ENCODE measurements at regions not wholly inside any gene's neighbourhood (a gene's known extent, or its start where the extent isn't known, plus 50 kb on each side); places are given as distances from the start of the nearest gene placed in this dataset.

DNA sequence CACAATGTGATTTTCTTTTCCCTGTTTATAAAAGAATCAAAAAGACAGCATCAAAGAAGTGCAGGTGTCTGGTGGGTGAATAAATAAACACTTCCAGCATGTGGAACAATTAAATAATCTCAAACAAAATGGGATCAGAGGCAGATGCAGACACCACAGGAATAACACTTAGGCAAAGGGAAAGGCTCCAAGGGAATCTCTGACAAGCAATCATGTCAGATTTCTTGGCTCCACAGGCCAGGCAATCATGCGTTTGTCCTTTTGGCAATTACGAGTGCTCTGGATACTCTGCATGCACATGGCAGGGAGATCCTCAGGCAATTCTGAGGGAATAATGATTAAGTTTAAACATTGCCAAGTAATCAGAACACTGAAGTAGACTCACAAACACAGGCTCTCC, 403.5 kb upstream of the LUZP2 start:
- no peak overlapping the region for H3K4me3 Mint-ChIP-seq (ENCODE audit: unreplicated experiment)
- TF ChIP-seq, protein P1, sequence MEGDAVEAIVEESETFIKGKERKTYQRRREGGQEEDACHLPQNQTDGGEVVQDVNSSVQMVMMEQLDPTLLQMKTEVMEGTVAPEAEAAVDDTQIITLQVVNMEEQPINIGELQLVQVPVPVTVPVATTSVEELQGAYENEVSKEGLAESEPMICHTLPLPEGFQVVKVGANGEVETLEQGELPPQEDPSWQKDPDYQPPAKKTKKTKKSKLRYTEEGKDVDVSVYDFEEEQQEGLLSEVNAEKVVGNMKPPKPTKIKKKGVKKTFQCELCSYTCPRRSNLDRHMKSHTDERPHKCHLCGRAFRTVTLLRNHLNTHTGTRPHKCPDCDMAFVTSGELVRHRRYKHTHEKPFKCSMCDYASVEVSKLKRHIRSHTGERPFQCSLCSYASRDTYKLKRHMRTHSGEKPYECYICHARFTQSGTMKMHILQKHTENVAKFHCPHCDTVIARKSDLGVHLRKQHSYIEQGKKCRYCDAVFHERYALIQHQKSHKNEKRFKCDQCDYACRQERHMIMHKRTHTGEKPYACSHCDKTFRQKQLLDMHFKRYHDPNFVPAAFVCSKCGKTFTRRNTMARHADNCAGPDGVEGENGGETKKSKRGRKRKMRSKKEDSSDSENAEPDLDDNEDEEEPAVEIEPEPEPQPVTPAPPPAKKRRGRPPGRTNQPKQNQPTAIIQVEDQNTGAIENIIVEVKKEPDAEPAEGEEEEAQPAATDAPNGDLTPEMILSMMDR (IDR thresholded peaks at IDR 0.05; ENCODE audit: insufficient read depth, low read depth, low read length), result no peak
- TF ChIP-seq EZH2 (IDR thresholded peaks at IDR 0.05; ENCODE audit: insufficient read depth, low read length), result no peak
- Histone ChIP-seq H3K27me3 (ENCODE audit: insufficient read depth, low read length) (no peaks in the 10 kb centered on the region), H3K4me1 (ENCODE audit: insufficient read depth, low read length) (no peaks in the 10 kb centered on the region), H3K9me3 (ENCODE audit: insufficient read depth, low read depth, low read length) (no peaks in the 10 kb centered on the region), H3K4me3 (ENCODE audit: insufficient read depth, low read depth, low read length) (no peak overlapping the region), H3K36me3 (ENCODE audit: insufficient read depth, low read length) (no peaks in the 10 kb centered on the region), H3K79me2 (ENCODE audit: insufficient read depth, low read length) (no peaks in the 10 kb centered on the region), H3K27ac (ENCODE audit: low read depth, low read length) (no peak overlapping the region), H2AFZ (ENCODE audit: low read depth, low read length) (no peak overlapping the region), H4K20me1 (ENCODE audit: insufficient read depth, low read length) (no peaks in the 10 kb centered on the region), H3K4me2 (ENCODE audit: low read length) (no peak overlapping the region), H3K9ac (ENCODE audit: low read length) (no peak overlapping the region)
- no peak for DNase-seq (ENCODE audit: low read depth)
- no peaks in the 10 kb centered on the region for H3K36me3 Mint-ChIP-seq (ENCODE audit: low read depth, unreplicated experiment)
- no peaks in the 10 kb centered on the region for H3K4me1 Mint-ChIP-seq (ENCODE audit: low read depth, unreplicated experiment)
- no peaks in the 10 kb centered on the region for H3K9me3 Mint-ChIP-seq (ENCODE audit: unreplicated experiment)
- H3K27ac Mint-ChIP-seq (ENCODE audit: unreplicated experiment), result no peak overlapping the region
- no peaks in the 10 kb centered on the region for H3K27me3 Mint-ChIP-seq (ENCODE audit: low read depth, unreplicated experiment)
- FAIRE-seq, result no peak

GRCh38 chr11:24108609-24109008, 388.2 kb upstream of the LUZP2 start:
- Histone ChIP-seq H3K27me3 (ENCODE audit: insufficient read depth, low read length) (no peaks in the 10 kb centered on the region), H3K36me3 (ENCODE audit: insufficient read depth, low read length) (no peaks in the 10 kb centered on the region), H3K79me2 (ENCODE audit: insufficient read depth, low read length) (no peaks in the 10 kb centered on the region), H3K4me3 (ENCODE audit: insufficient read depth, low read depth, low read length) (no peak overlapping the region), H3K4me2 (ENCODE audit: low read length) (no peak overlapping the region), H4K20me1 (ENCODE audit: insufficient read depth, low read length) (no peaks in the 10 kb centered on the region), H3K27ac (ENCODE audit: low read depth, low read length) (no peak overlapping the region), H3K9me3 (ENCODE audit: insufficient read depth, low read depth, low read length) (peaks cover 4% of the 10 kb centered on the region), H3K4me1 (ENCODE audit: insufficient read depth, low read length) (no peaks in the 10 kb centered on the region), H2AFZ (ENCODE audit: low read depth, low read length) (no peak overlapping the region), H3K9ac (ENCODE audit: low read length) (no peak overlapping the region)
- H3K4me3 Mint-ChIP-seq (ENCODE audit: unreplicated experiment), result no peak overlapping the region
- no peaks in the 10 kb centered on the region for H3K4me1 Mint-ChIP-seq (ENCODE audit: low read depth, unreplicated experiment)
- no peaks in the 10 kb centered on the region for H3K27me3 Mint-ChIP-seq (ENCODE audit: low read depth, unreplicated experiment)
- no peaks in the 10 kb centered on the region for H3K36me3 Mint-ChIP-seq (ENCODE audit: low read depth, unreplicated experiment)
- FAIRE-seq, result no peak
- peaks cover 16% of the 10 kb centered on the region for H3K9me3 Mint-ChIP-seq (ENCODE audit: unreplicated experiment)
- H3K27ac Mint-ChIP-seq (ENCODE audit: unreplicated experiment), result no peak overlapping the region
- DNase-seq (ENCODE audit: low read depth), result peak; percentile 2
- TF ChIP-seq, protein P1 (IDR thresholded peaks at IDR 0.05; ENCODE audit: insufficient read depth, low read depth, low read length), result no peak
- TF ChIP-seq EZH2 (IDR thresholded peaks at IDR 0.05; ENCODE audit: insufficient read depth, low read length), result no peak

DNA sequence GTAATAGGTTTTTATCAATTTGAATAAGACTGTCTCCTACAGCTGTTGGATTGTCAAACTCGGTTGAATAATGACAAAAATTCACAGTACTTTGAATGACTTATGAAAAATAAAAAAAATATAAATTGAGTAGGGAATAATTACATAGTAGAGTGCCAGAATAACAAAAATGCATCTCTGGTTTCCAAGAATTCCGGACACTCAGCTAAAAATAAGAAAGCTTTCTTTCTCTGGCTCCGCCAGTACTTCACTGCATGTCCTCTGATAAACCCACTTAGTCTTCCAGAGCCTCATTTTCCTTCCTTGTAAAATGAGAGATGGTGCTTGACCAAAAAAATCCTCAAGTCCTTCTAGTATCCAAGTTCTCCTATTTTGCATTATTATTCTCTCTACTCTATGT, 374.6 kb upstream of the LUZP2 start:
- Histone ChIP-seq H3K36me3 (ENCODE audit: insufficient read depth, low read length) (no peaks in the 10 kb centered on the region), H3K27me3 (ENCODE audit: insufficient read depth, low read length) (no peaks in the 10 kb centered on the region), H3K27ac (ENCODE audit: low read depth, low read length) (no peak overlapping the region), H3K4me1 (ENCODE audit: insufficient read depth, low read length) (no peaks in the 10 kb centered on the region), H3K4me3 (ENCODE audit: insufficient read depth, low read depth, low read length) (no peak overlapping the region), H3K79me2 (ENCODE audit: insufficient read depth, low read length) (no peaks in the 10 kb centered on the region), H3K4me2 (ENCODE audit: low read length) (no peak overlapping the region), H4K20me1 (ENCODE audit: insufficient read depth, low read length) (no peaks in the 10 kb centered on the region), H3K9ac (ENCODE audit: low read length) (no peak overlapping the region), H2AFZ (ENCODE audit: low read depth, low read length) (no peak overlapping the region), H3K9me3 (ENCODE audit: insufficient read depth, low read depth, low read length) (no peaks in the 10 kb centered on the region)
- Mint-ChIP-seq H3K4me1 (ENCODE audit: low read depth, unreplicated experiment) (no peaks in the 10 kb centered on the region), H3K27ac (ENCODE audit: unreplicated experiment) (no peak overlapping the region), H3K4me3 (ENCODE audit: unreplicated experiment) (no peak overlapping the region), H3K36me3 (ENCODE audit: low read depth, unreplicated experiment) (no peaks in the 10 kb centered on the region), H3K27me3 (ENCODE audit: low read depth, unreplicated experiment) (no peaks in the 10 kb centered on the region), H3K9me3 (ENCODE audit: unreplicated experiment) (no peaks in the 10 kb centered on the region)
- FAIRE-seq (no peak), DNase-seq (ENCODE audit: low read depth) (no peak)
- no peak for TF ChIP-seq EZH2 (IDR thresholded peaks at IDR 0.05; ENCODE audit: insufficient read depth, low read length)
- TF ChIP-seq, protein P1 (IDR thresholded peaks at IDR 0.05; ENCODE audit: insufficient read depth, low read depth, low read length), result no peak
